ENCODE measurements at regions not wholly inside any gene's neighbourhood (a gene's known extent, or its start where the extent isn't known, plus 50 kb on each side); places are given as distances from the start of the nearest gene placed in this dataset.

GRCh38 chr5:20515606-20516005 is 527.6 kb upstream of the CDH18 start:
- no peak for DNase-seq

DNA sequence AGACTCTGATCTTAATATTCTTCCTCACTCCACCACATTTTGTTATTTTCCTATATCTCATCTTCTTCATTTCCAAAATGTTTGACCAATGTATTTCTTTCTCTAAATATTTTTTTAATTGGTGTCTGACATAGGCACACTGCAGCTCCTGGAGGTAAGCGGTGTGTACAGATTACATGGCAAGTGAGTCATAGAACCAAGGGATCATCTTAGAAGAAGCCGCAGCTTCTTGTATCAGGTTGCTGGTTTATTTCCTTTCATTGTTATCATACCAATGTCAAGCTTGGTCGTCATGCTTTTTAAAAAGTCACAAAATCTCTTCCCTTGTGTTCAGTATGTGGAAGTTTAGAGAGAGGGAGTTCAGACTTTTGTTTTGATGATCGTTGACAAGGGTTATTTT is 526.1 kb upstream of the CDH18 start:
- no peak for DNase-seq

DNA sequence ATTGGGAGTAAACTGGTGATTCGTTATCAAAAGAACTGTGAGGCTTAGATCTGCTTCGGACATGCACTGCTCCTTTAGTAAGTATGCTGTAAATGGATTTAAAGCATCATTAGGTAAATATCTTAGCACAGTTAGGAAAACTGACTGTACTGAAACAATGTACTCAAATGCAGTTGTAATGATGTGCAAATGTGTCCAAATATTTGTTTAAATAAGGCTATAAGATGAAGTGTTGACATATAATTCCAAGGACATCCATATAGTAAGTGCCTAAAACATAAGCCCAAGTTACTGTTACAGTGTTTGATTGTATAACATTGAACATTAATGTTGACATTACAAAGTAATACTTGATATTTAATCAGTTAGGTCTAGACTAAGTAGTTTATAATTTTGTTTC is 512.5 kb upstream of the CDH18 start:
- no peak for DNase-seq

GRCh38 chr5:20498926-20499325 is 510.9 kb upstream of the CDH18 start:
- no peak for DNase-seq

DNA sequence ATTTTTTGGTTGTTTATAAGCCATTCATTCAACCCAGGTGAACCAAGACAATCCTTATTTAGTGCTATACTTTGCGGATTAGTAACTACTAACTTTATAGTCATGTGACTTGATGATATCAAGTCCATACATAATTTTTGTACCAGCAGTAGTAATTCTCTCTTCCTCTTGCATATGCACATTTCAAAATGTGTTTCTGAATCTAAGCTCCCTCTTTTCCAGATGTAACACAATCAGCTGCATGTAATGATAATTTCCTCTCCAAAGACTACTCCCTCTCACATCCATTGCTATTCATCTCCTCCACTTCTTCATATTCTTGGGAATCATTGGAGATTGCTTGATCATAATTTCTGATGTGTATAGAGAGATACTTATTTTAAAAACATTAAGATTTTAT is 510.1 kb upstream of the CDH18 start:
- no peak for DNase-seq

DNA sequence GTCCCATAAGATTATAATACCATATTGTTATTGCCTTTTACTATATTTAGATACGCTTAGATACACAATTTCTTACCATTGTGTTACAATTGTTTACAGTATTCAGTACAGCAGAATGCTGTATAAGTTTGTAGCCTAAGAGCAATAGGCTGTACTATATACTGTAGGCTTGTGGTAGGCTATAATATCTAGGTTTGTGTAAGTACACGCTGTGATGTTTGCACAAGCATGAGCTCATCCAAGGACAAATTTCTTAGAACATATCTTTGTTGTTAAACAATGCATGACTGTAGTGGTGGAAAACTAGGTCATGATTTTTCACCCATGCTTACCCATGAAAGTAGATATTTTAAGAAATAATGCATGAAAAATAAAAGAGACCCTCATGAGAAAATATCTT is 509.4 kb upstream of the CDH18 start:
- DNase-seq, result no peak

GRCh38 chr5:20494706-20495105 is 506.7 kb upstream of the CDH18 start:
- DNase-seq, result no peak

- DNase-seq, result no peak
Measured at GRCh38 chr5:20486826-20487225, 498.8 kb upstream of the CDH18 start.

DNA sequence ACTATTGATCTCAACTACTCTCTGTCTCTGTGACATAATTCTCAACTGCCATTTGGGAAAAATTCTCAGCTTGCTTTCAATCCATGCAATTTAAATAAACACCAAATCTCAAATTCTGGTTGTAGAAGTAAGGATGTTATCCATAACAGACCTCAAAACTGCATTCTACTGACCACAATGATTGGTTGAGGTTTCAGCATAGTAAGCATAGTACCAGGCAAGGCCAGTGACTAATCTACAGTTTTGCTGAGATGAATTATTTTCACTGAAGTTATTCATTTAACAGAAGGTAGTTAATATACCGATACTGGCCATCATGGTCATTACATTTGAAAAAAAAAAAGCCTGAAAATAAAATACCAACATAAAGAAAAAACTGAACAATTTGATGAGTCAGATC is 488.0 kb upstream of the CDH18 start:
- no peak for DNase-seq

DNA sequence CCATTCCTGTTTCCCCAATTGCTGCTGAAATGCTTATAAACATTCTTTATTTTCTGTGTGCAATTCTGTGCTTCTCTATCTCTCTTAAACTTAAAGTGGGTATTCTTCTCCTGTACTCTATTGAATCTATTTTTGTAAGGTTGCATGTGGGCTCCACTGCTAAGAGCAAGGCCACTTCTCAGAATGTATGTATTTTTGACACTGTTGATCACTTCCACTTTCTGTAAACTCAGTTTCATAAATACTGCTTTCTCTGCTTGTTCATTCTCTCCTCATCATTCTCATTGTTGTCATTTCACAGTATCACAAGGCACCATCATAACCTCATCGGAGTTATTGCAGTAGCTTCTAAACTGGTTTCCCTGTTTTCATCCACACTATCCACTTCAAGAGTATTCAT is 483.0 kb upstream of the CDH18 start:
- no peak for DNase-seq

DNA sequence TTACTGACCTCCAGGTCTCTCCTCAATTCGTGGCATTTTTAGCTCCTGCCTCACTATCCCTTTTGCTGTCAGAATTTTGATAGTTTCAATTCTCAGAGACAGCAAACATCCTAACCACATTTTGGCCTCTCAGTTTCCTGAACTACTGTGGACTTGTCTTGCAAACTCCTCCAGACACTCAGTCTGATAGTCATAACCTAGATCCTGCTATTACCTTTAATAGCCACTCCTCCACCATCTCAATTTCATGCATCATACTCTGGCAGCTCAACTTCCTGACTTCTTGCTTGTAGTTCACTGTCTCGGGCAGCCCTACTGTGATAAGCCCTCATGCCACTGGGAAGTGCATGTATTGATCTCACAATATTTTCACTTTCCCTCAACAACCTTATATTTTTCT is 481.8 kb upstream of the CDH18 start:
- no peak for DNase-seq

- no peak for DNase-seq
Measured at GRCh38 chr5:20469390-20469789, 481.4 kb upstream of the CDH18 start.

- no peak for DNase-seq
Measured at GRCh38 chr5:20466512-20466911, 478.5 kb upstream of the CDH18 start.

DNA sequence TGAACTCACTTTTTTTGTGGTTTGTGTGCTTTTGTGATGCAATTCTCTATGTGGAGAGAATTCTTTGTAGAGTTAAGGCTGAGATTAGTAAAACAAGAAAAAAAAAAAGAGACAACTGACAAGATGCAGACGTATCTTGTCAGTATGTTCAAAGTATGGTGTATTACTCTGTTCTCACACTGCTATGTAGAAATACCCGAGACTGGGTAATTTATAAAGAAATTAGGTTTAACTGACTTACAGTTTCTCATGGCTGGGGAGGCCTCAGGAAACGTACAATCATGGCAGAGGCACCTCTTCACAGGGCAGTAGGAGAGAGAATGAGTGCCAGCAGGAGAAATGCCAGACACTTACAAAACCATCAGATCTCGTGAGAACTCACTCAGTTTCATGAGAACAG is 475.2 kb upstream of the CDH18 start:
- no peak for DNase-seq

DNA sequence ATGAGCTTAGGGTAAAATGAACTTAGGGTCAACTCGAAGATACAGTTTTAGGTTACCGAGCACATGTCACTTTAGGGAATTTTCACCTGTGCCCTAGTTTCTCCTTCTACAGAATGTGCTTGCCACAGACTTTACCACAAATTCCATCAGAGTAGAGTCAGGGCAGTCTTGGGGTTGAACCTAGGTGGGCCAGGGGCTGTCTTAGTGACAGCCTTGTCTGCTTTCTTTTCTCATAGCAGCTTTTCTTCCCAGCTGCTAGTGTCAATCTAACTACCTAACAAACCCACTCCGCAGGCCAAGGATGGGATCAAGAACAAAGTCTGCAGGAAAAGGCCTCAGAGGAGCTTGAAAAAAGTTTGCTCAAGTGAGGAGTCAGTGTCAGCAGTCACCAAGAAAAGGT is 458.1 kb upstream of the CDH18 start:
- DNase-seq, result no peak

- no peak for DNase-seq
Measured at GRCh38 chr5:20445326-20445860, 457.4 kb upstream of the CDH18 start.

DNA sequence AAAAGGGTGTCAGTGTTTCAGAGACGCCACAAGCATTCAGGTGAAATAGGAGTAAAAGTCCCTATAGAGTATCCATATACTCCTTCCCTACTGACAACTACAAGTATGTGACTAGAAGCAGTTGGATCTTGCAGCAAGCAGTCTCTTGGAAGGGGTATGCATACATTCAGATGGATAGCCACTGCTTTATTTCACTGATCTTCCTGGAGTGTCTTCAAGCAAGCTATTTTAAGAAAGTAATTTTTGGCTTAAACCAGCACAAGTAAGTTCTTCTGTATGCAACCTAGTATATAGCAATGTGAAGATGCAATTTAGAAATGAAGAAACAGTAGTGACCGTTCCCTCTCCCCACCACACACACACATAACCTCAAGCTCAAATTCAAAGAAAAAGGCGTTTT is 446.8 kb upstream of the CDH18 start:
- no peak for DNase-seq

- no peak for DNase-seq
Measured at GRCh38 chr5:20420991-20421595, 433.1 kb upstream of the CDH18 start.

Data from NCI-H524 treated with DMSO at 0.1 percent for 48 hours (cell line).